A172 (cell line): ENCODE measurements at regions not wholly inside any gene's neighbourhood (a gene's known extent, or its start where the extent isn't known, plus 50 kb on each side); places are given as distances from the start of the nearest gene placed in this dataset.
A peak's percentile ranks its signal among the peaks of the same experiment; 100 is the strongest.
"Not testable (repeated sequence)": the region's sequence is repeated elsewhere in the genome, so short reads cannot be mapped to it uniquely, and the experiment has no call there.

Source experiments
- DNase-seq: peaks from one replicate; pipeline ENCODE4 v3.0.0-alpha.2; 2015; ENCODE audit warnings: low spot score

DNA sequence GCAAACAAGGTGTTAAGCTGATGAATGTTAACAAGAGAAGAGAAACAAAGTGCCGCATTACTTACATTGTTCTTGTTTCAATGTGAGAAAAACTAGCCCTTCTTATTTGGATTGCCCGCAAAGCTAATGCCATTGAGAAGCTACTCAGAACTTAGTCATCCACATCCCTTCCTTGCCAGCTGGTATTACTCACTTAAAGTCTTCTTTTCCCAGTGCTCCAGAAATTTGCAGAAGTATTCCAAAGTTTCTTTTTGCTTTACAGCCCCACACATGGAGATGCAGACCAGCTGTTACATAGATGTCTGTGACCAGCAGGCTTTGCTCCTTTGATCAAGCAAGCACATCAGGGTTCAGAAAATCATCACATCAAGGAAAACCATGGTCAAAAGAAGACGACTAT lies 529.0 kb downstream of the TBC1D32 start:
- DNase-seq, result peak; percentile 30

DNA sequence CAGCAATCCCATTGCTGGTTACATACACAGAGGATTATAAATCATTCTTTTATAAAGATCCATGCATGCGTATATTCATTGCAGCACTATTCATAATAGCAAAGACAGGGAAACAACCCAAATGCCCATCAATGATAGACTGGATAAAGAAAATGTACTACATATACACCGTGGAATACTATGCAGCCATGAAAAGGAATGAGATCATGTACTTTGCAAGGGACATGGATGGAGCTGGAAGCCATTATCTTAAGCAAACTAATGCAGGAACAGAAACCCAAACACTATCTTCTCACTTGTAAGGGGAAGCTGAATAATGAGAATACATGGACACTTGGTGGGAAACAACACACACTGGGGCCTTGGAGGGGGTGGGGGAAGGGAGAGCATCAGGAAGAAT lies 529.7 kb downstream of the TBC1D32 start:
- no peak for DNase-seq

DNA sequence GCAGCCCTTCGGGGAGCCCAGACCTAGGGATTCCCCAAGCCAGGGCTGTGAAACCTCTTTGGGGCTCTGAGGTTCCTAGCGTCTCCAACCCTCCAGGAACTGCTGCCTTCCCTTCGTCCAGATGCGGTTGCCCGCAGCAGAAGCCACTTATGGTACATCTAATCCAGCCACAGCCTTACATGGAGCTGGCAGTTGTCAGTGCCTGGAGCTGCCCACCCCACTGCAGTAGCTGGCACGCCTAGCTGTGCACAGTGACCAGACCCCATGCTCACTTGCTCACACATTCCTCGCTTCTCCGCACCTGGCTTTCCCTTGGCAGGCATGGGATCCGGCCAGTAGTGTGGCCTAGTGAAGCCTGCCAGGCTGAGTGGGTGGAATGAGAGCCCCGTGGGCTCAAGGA lies 547.6 kb downstream of the TBC1D32 start:
- DNase-seq, result no peak

DNA sequence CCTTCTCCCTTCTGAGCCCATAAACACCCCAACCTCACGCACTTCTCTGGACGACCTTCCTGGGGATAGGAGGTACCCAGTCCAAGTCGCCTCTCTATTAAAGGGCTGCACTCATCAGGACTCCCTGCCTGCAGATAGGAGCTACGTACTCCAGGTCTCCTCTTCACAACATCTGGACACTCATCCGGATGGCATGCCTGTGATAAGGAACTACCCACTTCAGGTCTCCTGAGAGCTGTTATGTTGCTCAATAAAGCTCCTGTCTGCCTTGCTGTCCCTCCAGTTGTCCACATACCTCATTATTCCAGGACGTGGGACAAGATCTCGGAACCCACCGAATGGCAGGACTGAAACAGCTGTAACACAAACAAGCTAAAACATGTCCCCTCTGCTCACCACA lies 548.0 kb downstream of the TBC1D32 start:
- DNase-seq, result no peak

DNA sequence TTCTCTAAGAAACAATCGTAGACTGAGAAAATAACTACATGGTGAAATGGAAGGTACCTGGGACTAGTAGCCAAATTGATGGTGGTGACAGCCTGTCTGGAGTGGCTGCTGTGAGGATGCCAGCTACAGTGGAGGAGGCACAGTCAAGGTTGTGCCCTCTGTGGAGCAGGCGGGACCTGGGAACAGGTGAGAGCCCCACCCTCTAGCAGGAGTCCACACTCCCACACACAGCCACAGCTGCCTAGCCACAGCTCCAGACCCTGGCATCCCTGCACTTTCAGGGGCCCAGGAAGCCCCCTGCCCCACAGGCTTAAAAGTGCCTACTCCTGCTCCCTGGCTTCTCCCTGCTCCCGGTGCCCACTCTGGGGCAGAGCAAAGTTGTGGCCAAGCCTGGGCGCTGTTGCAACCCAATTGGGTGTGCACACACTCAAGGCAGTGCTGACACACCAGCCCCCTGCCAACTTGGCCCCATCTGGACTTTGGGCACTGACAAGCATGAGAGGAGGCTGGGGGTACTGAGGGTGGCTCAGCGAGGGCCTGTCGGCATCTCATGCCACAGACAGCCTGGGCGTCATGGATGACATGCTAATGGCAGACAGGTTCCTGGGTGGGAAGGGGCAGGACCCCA lies 548.7 kb downstream of the TBC1D32 start:
- DNase-seq, result no peak

DNA sequence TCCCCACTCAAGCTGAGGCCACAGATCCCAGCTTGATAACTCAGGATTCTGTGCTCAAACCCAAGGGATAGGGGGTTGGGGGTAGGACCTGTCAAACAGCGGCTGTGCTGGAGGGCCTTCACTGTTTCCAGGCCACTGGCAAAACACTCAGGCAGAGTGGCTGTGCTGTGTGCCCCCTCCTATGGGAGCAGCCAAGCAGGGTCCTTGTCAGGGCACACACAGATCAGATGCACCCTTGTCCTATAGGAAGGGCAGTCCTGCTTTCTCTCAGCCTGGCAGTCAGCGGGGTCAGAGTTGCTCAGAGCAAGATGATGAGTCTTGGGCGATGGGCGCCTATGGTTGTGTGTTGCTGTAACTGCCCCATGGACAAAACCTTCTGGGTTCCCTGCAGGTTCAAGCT lies 554.8 kb downstream of the TBC1D32 start:
- DNase-seq, result no peak

DNA sequence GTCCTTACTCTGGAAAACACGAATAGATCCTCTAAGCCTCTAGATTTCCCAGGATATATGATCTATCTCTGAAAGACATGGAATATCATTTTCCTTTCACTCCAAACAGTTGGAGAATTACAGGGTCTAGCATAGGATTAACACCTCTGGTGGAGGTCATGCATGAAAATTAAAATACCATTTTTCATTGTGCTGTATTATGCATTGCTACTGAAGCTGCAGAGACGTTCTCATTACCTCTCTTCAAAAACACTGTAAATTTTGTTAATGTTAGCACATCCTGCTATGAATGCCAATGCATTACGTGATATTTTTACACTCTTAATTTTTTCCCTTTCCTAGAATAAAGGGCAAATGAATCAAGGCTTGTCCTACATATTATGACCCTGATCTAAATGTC lies 558.6 kb downstream of the TBC1D32 start:
- no peak for DNase-seq

DNA sequence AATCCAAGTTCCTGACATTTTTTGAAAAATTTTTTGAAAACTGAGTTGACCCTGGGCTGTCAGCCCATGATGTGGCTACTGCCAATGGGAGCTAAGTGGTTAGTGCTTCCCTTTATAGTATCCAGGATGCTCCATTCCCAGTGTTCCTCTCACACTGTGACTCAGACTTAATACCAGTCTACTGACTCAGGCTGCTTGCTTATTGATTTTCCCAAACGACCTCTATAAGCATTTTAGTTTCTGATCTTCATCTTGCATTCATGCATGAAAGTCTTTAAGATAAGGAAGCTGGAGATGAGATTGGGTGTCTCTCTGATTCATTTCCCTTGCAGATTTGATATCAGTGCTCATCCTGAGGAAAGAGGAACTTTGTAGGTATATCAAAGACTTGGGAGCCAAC lies 560.0 kb downstream of the TBC1D32 start:
- peak; percentile 22 for DNase-seq

DNA sequence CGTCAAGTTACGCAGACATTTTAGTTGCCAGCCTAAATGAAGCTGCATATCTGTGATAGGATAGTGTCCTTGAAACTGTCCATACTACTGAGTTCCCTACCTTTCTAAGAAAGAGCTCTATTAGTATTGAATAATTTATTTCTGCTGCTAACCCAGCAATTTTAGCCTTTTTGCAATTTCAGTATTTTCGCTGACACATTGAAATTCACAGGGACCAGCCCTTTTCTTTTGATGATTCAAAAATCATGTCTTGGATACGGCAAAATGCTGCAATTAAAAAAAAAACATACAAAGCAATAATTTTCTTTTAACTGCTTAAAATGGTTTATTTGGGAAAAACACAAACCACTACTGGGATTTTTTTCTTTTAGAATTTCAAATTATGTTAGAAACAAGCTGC lies 563.3 kb downstream of the TBC1D32 start:
- DNase-seq, result no peak

DNA sequence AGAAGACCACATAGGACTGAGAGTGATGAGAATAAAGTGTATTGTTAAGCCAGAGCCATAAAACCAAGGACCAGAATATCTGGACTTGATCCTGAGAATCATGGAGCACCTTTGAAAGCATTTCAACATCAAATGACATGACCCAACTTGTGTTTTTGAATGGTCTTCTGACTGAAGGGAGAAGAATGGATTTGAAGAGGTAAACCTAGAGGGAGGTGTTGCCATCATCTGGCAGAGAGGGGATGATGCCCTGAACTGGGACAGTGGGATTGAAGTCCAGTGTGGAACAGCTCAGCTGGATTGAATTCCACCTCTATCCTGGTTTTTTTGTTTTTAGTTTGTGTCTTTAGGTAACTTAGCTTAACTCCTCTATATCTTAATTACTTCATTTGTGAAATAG lies 570.0 kb downstream of the TBC1D32 start:
- DNase-seq, result no peak

DNA sequence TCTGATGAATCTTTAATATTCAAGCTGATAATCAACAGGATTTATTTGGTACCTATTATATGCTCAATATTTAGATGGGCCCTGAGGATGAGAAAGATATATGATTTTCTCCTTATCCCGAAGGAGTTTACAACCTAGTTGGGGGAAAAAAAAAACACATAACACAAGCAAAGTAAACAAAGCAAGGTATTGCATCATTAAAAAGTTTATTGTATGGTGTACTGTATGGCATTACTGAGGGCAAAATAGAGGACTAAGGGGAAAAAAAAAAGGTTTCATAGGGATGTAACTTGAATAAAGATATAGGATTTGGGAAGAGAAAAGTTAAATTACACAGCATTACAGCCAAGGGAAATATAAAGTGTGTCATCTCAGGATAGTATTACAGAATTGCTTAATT lies 574.7 kb downstream of the TBC1D32 start:
- no peak for DNase-seq

DNA sequence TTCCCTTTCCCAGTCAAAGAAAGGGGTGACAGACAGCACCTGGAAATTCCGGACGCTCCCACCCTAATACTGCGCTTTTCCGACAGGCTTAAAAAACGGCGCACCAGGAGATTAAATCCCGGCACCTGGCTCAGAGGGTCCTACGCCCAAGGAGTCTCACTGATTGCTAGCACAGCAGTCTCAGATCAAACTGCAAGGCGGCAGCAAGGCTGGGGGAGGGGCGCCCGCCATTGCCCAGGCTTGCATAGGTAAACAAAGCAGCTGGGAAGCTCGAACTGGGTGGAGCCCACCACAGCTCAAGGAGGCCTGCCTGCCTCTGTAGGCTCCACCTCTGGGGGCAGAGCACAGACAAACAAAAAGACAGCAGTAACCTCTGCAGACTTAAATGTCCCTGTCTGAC lies 585.7 kb downstream of the TBC1D32 start:
- not testable (repeated sequence) for DNase-seq

DNA sequence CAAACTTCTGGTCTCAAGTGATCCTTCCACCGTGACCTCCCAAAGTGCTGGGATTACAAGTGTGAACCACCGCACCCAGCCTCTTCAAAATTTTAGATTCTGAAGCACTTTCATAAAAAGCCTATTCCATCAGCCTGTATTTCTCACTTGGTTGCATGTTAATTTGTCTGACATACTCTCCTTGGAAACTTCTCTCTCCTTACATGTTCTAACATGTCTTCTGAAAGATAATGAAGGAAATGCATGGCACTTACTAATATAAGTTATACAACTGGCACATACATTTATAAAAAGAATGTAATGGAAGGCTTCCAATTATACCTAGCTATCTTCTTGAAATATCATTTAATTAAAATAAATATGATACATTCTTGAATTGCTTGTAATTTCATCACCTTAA lies 597.5 kb downstream of the TBC1D32 start:
- no peak for DNase-seq

DNA sequence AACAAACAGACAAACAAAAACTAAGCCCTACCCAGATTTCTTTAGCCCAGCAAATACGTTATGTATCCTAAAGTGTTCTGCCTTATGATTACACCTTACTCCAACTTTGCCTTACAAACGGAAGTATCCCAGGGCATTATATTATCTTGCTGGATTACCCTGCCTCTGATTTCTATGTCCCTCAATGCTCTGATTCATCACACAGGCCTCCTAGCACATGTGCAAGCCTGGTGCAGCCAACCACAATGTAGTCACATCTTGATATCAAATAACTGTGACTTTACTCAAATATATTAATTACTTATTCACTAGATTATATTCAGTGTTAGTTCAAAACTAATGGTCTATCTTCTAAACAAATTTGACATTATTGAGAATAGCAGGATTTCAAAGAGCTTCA lies 598.6 kb downstream of the TBC1D32 start:
- DNase-seq, result peak; percentile 67

DNA sequence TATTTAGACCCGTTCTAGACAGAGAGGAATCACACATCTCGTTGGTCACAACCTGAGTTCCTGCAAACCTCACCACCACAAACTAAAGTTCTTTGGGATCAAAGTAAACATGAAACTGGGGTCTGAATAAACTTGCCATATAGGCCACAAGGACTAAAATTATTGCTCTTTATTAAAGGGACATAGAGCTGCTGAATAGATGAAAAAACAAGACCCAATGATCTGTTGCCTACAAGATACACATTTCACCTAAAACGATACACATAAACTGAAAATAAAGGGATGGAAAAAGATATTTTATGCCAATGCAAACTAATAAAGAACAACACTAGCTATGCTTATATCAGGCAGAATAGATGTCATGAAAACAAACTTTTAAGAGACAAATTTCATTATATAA lies 623.0 kb downstream of the TBC1D32 start:
- no peak for DNase-seq

DNA sequence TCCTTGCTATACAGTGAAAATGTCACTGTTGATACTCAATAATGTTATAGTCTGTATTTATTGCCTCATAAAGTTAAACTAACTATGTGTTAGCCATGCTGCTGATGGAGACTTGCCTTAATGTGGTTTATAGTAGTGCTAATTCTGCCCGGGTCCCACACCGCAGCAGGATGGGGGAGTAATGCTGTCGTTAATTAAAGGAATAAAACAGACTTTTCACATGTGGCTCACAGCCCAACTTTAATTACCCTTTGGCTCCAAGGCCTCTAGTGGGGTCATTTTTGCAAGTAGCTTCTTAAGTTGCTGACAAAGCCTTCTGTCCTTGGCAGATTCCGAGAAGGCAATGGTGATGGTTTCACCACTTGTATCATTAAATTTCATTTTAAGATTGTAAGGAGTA lies 634.3 kb downstream of the TBC1D32 start:
- no peak for DNase-seq

DNA sequence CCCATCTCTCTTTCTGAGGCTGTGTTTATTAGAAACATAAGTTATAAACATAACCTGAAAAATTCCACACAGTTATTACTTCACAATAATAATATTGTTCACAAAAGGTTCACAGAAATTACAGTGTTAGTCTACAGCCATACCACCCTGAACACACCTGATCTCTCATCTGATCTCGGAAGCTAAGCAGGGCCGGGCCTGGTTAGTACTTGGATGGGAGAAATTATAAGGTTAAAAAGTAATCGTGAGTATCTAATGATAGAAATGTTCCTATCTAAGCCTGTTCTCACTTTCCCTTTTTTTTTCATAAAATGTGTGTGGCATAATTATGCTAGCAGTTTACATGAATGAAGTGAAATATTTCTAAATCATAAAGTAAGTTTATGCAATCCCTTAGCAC lies 647.8 kb downstream of the TBC1D32 start:
- no peak for DNase-seq

DNA sequence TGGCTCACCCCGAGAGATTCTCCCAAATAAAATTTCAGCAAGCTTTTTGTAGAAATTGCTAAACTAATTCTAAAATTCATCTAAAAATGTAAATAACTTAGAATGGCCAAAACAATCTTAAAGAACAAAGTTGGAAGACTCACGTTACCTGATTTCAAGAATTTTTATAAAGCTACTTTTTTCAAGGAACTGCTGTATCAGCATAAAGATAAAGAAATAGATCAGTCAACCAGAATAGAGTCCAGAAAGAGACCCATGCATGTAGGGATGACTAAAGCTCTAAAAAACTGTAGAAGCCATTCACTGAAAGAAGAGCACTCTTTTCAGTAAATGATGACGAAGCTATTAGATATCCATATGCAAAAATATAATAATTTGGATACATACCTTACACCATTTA lies 652.1 kb downstream of the TBC1D32 start:
- DNase-seq, result no peak

DNA sequence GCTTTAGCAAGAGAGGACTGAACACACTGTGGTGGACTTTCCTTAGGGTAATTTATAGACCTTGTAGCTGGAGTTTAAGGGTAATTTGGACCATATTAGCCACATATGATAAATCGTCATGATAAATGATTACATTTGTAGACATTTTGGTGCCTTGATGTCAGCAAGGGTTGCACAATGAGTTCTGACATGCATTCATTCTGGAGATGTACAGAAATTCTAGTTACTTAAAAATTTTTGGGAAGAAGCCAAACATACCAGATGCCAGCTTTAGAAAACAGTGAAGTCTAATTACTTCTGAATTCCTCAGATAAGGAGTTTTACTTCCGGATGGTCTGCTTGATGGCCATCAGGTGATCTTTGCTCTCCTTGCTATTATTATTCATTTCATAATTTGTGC lies 653.1 kb downstream of the TBC1D32 start:
- peak; percentile 20 for DNase-seq

DNA sequence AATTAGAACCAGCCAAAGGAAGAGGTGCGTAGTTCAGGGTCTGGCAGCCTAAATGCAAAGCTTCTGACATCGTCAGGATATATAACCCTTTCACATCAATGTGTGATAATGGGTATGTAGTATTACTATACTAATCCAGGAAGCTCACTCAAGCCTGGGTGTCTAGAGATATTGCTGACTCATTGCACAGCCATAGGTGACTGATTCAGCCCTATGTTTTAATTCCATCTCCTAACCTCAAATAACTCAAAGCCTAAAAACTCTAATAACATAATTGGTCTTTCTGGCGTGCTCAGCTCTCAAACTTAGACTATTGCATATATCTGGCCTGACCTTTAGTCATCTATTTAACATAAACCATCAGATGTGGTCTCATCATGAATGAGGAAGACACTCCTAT lies 658.4 kb downstream of the TBC1D32 start:
- peak; percentile 12 for DNase-seq

DNA sequence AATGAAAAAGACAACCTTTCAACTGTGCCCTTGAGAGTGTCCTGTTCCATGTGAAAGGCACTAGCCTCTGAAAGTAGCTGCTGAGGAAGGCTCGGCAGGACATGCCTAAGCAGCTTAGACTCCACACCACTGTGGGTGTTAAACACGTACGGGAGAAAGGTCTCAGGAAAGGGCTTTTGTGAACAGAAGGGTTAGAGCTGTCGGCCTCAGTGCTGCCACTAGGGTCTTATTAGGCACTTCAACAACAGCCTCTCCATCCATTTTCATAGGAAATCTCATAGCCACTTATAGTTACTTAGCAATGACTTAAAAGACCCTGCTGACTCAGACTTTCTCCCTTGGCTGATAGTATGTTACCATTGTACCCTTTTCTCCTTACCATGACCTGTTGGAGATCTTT lies 662.8 kb downstream of the TBC1D32 start:
- DNase-seq, result no peak

DNA sequence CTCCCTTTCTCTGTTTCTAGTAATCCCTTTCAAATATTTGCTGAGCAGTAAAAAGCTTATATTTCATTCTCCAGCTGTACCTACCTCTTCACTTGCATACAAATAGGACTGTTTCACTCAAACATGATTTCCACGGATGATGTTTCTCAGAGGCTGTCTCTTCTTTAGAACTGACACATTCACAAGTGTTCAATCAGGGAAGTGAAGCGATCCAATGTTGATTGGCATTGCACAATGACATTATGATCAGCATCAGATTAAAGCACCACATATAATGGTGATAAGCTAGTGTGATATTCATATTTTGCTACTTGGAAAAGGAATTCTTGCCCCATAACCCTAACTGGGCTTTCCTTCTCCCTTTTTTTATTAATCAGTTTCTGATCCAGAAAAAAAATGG lies 681.8 kb downstream of the TBC1D32 start:
- no peak for DNase-seq

DNA sequence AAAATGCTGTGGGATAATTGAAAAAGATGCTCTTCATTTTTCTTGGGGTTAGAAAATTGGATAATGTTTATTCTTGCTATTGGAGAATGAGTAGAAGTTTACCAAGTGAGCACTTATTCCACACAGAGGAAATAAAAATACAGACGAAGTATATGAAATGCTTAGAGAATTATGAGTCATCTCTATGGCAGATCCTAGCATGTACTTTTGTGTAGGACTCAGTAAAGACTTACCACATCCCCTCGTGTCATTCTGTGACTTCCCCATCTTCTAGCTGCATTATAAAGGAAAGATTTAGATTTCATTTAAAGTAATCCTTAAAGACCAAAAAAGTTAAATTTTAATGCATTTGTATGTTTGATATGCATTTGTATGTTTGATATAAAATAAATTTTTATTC lies 685.6 kb downstream of the TBC1D32 start:
- no peak for DNase-seq

DNA sequence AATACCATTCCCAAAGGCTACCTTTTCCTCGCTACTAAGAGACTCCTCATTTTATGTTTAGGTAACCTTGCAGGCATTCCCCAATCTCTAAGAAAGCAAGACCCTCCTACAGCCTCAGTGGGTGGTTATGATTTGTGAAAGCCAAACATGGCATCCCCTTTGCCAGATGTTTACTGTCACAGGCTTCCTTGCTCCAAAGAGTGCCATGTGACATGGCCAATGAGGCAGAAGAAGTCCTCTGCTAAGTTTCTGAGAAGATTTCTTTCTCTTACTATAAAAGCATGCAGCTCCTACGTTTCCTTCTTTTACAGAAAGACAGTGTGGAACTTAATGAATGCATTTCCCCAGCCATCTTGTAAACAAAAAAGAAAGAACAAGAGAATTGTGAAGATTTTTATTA lies 688.2 kb downstream of the TBC1D32 start:
- no peak for DNase-seq

DNA sequence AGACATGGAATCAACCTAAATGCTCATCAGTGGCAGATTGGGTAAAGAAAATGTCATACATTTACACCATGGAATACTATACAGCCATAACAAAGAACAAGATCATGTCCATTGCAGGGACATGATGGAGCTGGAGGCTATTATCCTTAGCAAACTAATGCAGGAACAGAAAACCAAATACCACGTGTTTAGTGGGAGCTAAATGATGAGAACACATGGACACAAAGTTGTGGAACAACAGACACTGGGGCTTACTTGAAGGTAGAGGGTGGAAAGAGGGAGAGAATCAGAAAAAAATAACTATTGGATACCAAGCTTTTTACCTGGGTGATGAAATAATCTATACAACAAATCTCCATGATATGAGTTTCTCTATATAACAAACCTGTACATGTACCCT lies 701.3 kb downstream of the TBC1D32 start:
- DNase-seq, result no peak
